Keratinocyte (primary cell): ENCODE measurements at regions not wholly inside any gene's neighbourhood (a gene's known extent, or its start where the extent isn't known, plus 50 kb on each side); places are given as distances from the start of the nearest gene placed in this dataset.

ENCODE experiments used
- DNase-seq: peaks from one replicate; pipeline ENCODE4 v3.0.0-alpha.2; 2011; ENCODE audit warnings: low read depth, missing footprints, low spot score
- FAIRE-seq: peaks from 2 replicates; lab custom pipeline; 2011; peaks lifted over from hg19 to GRCh38; lab: Jason Lieb, UNC
- H2AFZ ChIP-seq: 2 replicates; pipeline ENCODE4 v1.6.0; 2012; ENCODE audit warnings: low read length, control low read depth, inconsistent platforms; ENCODE audit not compliant: control insufficient read depth
- H3K27ac ChIP-seq: 2 replicates; pipeline ENCODE4 v1.5.1; 2011; ENCODE audit warnings: low read length; ENCODE audit not compliant: control insufficient read depth, insufficient read depth
- H3K27me3 ChIP-seq: 3 replicates; pipeline ENCODE4 v1.6.0; 2011; ENCODE audit warnings: low read length; ENCODE audit not compliant: control insufficient read depth, insufficient read depth; ENCODE audit errors: extremely low read depth
- H3K36me3 ChIP-seq, 2 experiments: 2 replicates in 1 of 2; 3 replicates in 1 of 2; pipeline ENCODE4 v1.5.1; 2011; ENCODE audit warnings: low read length in 2 of 2, mild to moderate bottlenecking in 1 of 2; ENCODE audit not compliant: control insufficient read depth in 2 of 2, insufficient read depth in 2 of 2; ENCODE audit errors: extremely low read depth in 1 of 2
- H3K4me1 ChIP-seq: 3 replicates; pipeline ENCODE4 v1.5.1; 2011; ENCODE audit warnings: low read length; ENCODE audit not compliant: control insufficient read depth, insufficient read depth; ENCODE audit errors: extremely low read depth
- H3K4me2 ChIP-seq: 3 replicates; pipeline ENCODE4 v1.6.0; 2011; ENCODE audit warnings: low read depth, low read length; ENCODE audit not compliant: control insufficient read depth, insufficient read depth; ENCODE audit errors: extremely low read depth
- H3K4me3 ChIP-seq, 3 experiments: fragments of 200-600 bp in 1 of 3; sonication (generic) in 1 of 3; 2 replicates in 2 of 3; 3 replicates in 1 of 3; pipeline ENCODE4 v1.5.1; 2011 to 2016; ENCODE audit warnings: low read length in 3 of 3, mild to moderate bottlenecking in 3 of 3, control low read depth in 2 of 3, inconsistent platforms in 1 of 3, low read depth in 1 of 3, mixed read lengths in 1 of 3, mixed run types in 1 of 3, moderate library complexity in 1 of 3; ENCODE audit not compliant: control insufficient read depth in 2 of 3, insufficient read depth in 2 of 3; ENCODE audit errors: extremely low read depth in 1 of 3
- H3K79me2 ChIP-seq: 2 replicates; pipeline ENCODE4 v1.6.0; 2012; ENCODE audit warnings: low read length; ENCODE audit not compliant: control insufficient read depth, insufficient read depth
- H3K9ac ChIP-seq: 3 replicates; pipeline ENCODE4 v1.6.0; 2011; ENCODE audit warnings: low read length; ENCODE audit not compliant: control insufficient read depth, insufficient read depth; ENCODE audit errors: extremely low read depth
- H3K9me1 ChIP-seq: 3 replicates; pipeline ENCODE4 v1.6.0; 2011; ENCODE audit warnings: low read length; ENCODE audit not compliant: control insufficient read depth, insufficient read depth; ENCODE audit errors: extremely low read depth
- H3K9me3 ChIP-seq: 2 replicates; pipeline ENCODE4 v1.5.1; 2012; ENCODE audit warnings: low read depth, low read length; ENCODE audit not compliant: control insufficient read depth
- H4K20me1 ChIP-seq: 3 replicates; pipeline ENCODE4 v1.6.0; 2011; ENCODE audit warnings: low read length; ENCODE audit not compliant: control insufficient read depth, insufficient read depth; ENCODE audit errors: extremely low read depth
- EZH2 ChIP-seq: IDR thresholded peaks from one replicate; pipeline ENCODE4 v1.6.1; 2012; ENCODE audit warnings: inconsistent platforms, mild to moderate bottlenecking, low read length, moderate library complexity
- dilution Hi-C: fragments of 300-500 bp; cut with MboI; formaldehyde crosslinking; loops from one replicate; pipeline ENCODE4 v1.7.0; 2020; ENCODE audit warnings: low sequenced_read_pairs; ENCODE audit not compliant: extremely low pct_ligation_motif_present
- TF ChIP-seq, protein P1 (sequence below), 3 experiments: IDR thresholded peaks in 1 of 3; conservative IDR thresholded peaks in 1 of 3; optimal IDR thresholded peaks in 1 of 3; 2 replicates in 2 of 3; 3 replicates in 1 of 3; pipeline versions ENCODE3 to v1.5.1; 2011; ENCODE audit warnings: low read length in 3 of 3, mild to moderate bottlenecking in 3 of 3, moderate library complexity in 2 of 3, control low read depth in 1 of 3, inconsistent platforms in 1 of 3; ENCODE audit not compliant: insufficient read depth in 2 of 3; ENCODE audit errors: extremely low read depth in 1 of 3

DNA sequence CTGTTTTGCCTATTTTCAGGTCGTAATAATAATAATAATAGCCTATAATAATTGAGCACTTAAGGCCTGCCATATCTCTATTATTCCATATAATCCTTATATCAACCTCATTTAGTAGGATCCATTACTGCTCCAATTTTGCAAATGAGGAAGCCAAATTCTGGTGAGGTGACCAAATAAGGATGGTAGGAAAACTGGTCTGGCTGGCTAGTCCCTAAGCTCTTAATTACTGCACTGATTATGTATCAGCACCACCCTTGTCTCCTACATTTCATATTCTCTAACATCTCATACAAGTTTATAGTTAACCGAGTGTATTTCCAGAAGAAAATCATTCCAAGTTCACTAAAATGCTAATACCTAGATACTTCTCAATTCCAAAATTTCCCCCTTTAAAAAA lies 166.5 kb upstream of the RGMB start:
- no peaks in the 10 kb centered on the region for H4K20me1 ChIP-seq
- no peaks in the 10 kb centered on the region for H3K9me3 ChIP-seq
- no peak overlapping the region for H3K27ac ChIP-seq
- H3K9ac ChIP-seq, result no peak overlapping the region
- DNase-seq (no peak), FAIRE-seq (no peak)
- TF ChIP-seq EZH2, result no peak
- TF ChIP-seq, protein P1, sequence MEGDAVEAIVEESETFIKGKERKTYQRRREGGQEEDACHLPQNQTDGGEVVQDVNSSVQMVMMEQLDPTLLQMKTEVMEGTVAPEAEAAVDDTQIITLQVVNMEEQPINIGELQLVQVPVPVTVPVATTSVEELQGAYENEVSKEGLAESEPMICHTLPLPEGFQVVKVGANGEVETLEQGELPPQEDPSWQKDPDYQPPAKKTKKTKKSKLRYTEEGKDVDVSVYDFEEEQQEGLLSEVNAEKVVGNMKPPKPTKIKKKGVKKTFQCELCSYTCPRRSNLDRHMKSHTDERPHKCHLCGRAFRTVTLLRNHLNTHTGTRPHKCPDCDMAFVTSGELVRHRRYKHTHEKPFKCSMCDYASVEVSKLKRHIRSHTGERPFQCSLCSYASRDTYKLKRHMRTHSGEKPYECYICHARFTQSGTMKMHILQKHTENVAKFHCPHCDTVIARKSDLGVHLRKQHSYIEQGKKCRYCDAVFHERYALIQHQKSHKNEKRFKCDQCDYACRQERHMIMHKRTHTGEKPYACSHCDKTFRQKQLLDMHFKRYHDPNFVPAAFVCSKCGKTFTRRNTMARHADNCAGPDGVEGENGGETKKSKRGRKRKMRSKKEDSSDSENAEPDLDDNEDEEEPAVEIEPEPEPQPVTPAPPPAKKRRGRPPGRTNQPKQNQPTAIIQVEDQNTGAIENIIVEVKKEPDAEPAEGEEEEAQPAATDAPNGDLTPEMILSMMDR (optimal IDR thresholded peaks at IDR 0.05 in 1 of 3, IDR thresholded peaks at IDR 0.05 in 1 of 3, conservative IDR thresholded peaks at IDR 0.05 in 1 of 3; ENCODE audit: extremely low read depth in 1 of 3, insufficient read depth in 2 of 3, low read length in 3 of 3), result no peak
- no peak overlapping the region for H3K4me3 ChIP-seq
- no peaks in the 10 kb centered on the region for H3K27me3 ChIP-seq
- no peaks in the 10 kb centered on the region for H3K4me1 ChIP-seq
- no peak overlapping the region for H2AFZ ChIP-seq
- dilution Hi-C loops, result no loop called here
- no peaks in the 10 kb centered on the region for H3K79me2 ChIP-seq
- no peaks in the 10 kb centered on the region for H3K36me3 ChIP-seq
- no peak overlapping the region for H3K4me2 ChIP-seq
- no peaks in the 10 kb centered on the region for H3K9me1 ChIP-seq

DNA sequence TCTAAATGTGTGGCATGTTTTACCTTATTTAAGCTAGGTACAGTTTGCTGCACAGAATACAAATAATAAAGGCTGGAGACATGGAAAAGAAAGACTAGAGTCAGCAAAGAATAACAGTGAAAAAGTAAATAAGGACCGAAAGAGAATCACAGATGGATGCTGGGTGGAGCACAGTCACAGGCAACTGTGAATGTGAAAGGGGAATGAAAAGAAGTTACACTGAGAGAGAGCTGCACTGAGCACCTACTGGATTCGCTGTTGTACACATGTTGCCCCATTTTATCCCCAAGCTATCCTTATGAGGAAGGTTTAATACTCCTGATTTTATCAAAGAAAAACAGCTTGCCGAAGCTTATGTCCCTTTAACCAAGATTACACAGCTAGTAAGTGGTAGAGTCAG lies 165.4 kb upstream of the RGMB start:
- TF ChIP-seq, protein P1 (optimal IDR thresholded peaks at IDR 0.05 in 1 of 3, IDR thresholded peaks at IDR 0.05 in 1 of 3, conservative IDR thresholded peaks at IDR 0.05 in 1 of 3; ENCODE audit: extremely low read depth in 1 of 3, insufficient read depth in 2 of 3, low read length in 3 of 3), result no peak
- no peak for TF ChIP-seq EZH2
- Histone ChIP-seq H3K9me1 (no peaks in the 10 kb centered on the region), H3K9me3 (no peaks in the 10 kb centered on the region), H4K20me1 (no peaks in the 10 kb centered on the region), H3K9ac (no peak overlapping the region), H2AFZ (no peak overlapping the region), H3K27me3 (no peaks in the 10 kb centered on the region), H3K36me3 (no peaks in the 10 kb centered on the region), H3K4me3 (no peak overlapping the region), H3K4me2 (no peak overlapping the region), H3K79me2 (no peaks in the 10 kb centered on the region), H3K4me1 (no peaks in the 10 kb centered on the region), H3K27ac (no peak overlapping the region)
- DNase-seq, result no peak
- no peak for FAIRE-seq
- dilution Hi-C loops, result no loop called here
